ENCODE measurements at regions not wholly inside any gene's neighbourhood (a gene's known extent, or its start where the extent isn't known, plus 50 kb on each side); places are given as distances from the start of the nearest gene placed in this dataset.

GRCh38 chr16:9443864-9444263 is 352.4 kb downstream of the HAPSTR1 start:
- DNase-seq (ENCODE audit: extremely low read depth, low read depth), result no peak

- DNase-seq (ENCODE audit: extremely low read depth, low read depth), result no peak
These were observed 355.2 kb downstream of the HAPSTR1 start for GRCh38 chr16:9446471-9447194.

- DNase-seq (ENCODE audit: extremely low read depth, low read depth), result no peak
These were observed 355.7 kb downstream of the HAPSTR1 start for GRCh38 chr16:9447195-9447551.

- DNase-seq (ENCODE audit: extremely low read depth, low read depth), result no peak
These were observed 356.3 kb downstream of the HAPSTR1 start for GRCh38 chr16:9447699-9448098.

- DNase-seq (ENCODE audit: extremely low read depth, low read depth), result no peak
These were observed 358.2 kb downstream of the HAPSTR1 start for GRCh38 chr16:9449597-9449996.

- no peak for DNase-seq (ENCODE audit: extremely low read depth, low read depth)
These were observed 365.8 kb downstream of the HAPSTR1 start for GRCh38 chr16:9457215-9457614.

GRCh38 chr16:9458816-9459215 is 367.4 kb downstream of the HAPSTR1 start:
- DNase-seq (ENCODE audit: extremely low read depth, low read depth), result no peak

- no peak for DNase-seq (ENCODE audit: extremely low read depth, low read depth)
These were observed 371.5 kb downstream of the HAPSTR1 start for GRCh38 chr16:9462984-9463383.

GRCh38 chr16:9463461-9463860 is 372.0 kb downstream of the HAPSTR1 start:
- DNase-seq (ENCODE audit: extremely low read depth, low read depth), result no peak

- DNase-seq (ENCODE audit: extremely low read depth, low read depth), result no peak
These were observed 373.7 kb downstream of the HAPSTR1 start for GRCh38 chr16:9465161-9465560.

GRCh38 chr16:9469512-9469911 is 378.1 kb downstream of the HAPSTR1 start:
- no peak for DNase-seq (ENCODE audit: extremely low read depth, low read depth)

- no peak for DNase-seq (ENCODE audit: extremely low read depth, low read depth)
These were observed 385.3 kb downstream of the HAPSTR1 start for GRCh38 chr16:9476744-9477143.

GRCh38 chr16:9479008-9479407 is 387.6 kb downstream of the HAPSTR1 start:
- DNase-seq (ENCODE audit: extremely low read depth, low read depth), result no peak

- no peak for DNase-seq (ENCODE audit: extremely low read depth, low read depth)
These were observed 389.1 kb downstream of the HAPSTR1 start for GRCh38 chr16:9480503-9480902.

GRCh38 chr16:9481747-9482730 is 390.6 kb downstream of the HAPSTR1 start:
- no peak for DNase-seq (ENCODE audit: extremely low read depth, low read depth)

GRCh38 chr16:9484426-9484825 is 393.0 kb downstream of the HAPSTR1 start:
- no peak for DNase-seq (ENCODE audit: extremely low read depth, low read depth)

- DNase-seq (ENCODE audit: extremely low read depth, low read depth), result no peak
These were observed 393.4 kb downstream of the HAPSTR1 start for GRCh38 chr16:9484881-9485280.

GRCh38 chr16:9489835-9490467 is 398.5 kb downstream of the HAPSTR1 start:
- DNase-seq (ENCODE audit: extremely low read depth, low read depth), result no peak

GRCh38 chr16:9495824-9496223 is 404.4 kb downstream of the HAPSTR1 start:
- no peak for DNase-seq (ENCODE audit: extremely low read depth, low read depth)

GRCh38 chr16:9497750-9498149 is 406.3 kb downstream of the HAPSTR1 start:
- no peak for DNase-seq (ENCODE audit: extremely low read depth, low read depth)

- no peak for DNase-seq (ENCODE audit: extremely low read depth, low read depth)
These were observed 408.6 kb downstream of the HAPSTR1 start for GRCh38 chr16:9499941-9500593.

Data from NCI-H460 (cell line).